Upper lobe of left lung (tissue), 4 donors: ENCODE measurements at regions not wholly inside any gene's neighbourhood (a gene's known extent, or its start where the extent isn't known, plus 50 kb on each side); places are given as distances from the start of the nearest gene placed in this dataset.

Experiments used
- CTCF ChIP-seq, 6 experiments: fragments of 450-650 bp in 4 of 6; fragments of 200-600 bp in 2 of 6; sonication (generic) in 2 of 6; IDR thresholded peaks; one replicate each; pipeline ENCODE4 v1.5.1; 2016 to 2019; ENCODE audit warnings: antibody characterized with exemption in 6 of 6
- EP300 ChIP-seq, 4 donors: sonication (generic); formaldehyde crosslinking; IDR thresholded peaks; one replicate each; pipeline ENCODE4 v1.5.1; 2017; ENCODE audit warnings: antibody characterized with exemption in 4 of 4, control low read depth in 2 of 4
- POLR2A ChIP-seq, 4 donors: fragments of 450-650 bp; IDR thresholded peaks; one replicate each; pipeline ENCODE4 v1.5.1; 2016 to 2017; ENCODE audit warnings: antibody characterized with exemption in 4 of 4, mild to moderate bottlenecking in 2 of 4

GRCh38 chr20:22729616-22730236 is 145.4 kb upstream of the FOXA2 start:
- TF ChIP-seq CTCF (IDR thresholded peaks at IDR 0.05) = no peak
- TF ChIP-seq POLR2A (IDR thresholded peaks at IDR 0.05) = no peak
- TF ChIP-seq EP300 (IDR thresholded peaks at IDR 0.05) = no peak
